KG1 (cell line): ENCODE measurements at regions not wholly inside any gene's neighbourhood (a gene's known extent, or its start where the extent isn't known, plus 50 kb on each side); places are given as distances from the start of the nearest gene placed in this dataset.
"Not testable (repeated sequence)": the region's sequence is repeated elsewhere in the genome, so short reads cannot be mapped to it uniquely, and the experiment has no call there.

Experiments
- DNase-seq: peaks from one replicate; lab custom pipeline; 2025; lab: John Stamatoyannopoulos, UW

DNA sequence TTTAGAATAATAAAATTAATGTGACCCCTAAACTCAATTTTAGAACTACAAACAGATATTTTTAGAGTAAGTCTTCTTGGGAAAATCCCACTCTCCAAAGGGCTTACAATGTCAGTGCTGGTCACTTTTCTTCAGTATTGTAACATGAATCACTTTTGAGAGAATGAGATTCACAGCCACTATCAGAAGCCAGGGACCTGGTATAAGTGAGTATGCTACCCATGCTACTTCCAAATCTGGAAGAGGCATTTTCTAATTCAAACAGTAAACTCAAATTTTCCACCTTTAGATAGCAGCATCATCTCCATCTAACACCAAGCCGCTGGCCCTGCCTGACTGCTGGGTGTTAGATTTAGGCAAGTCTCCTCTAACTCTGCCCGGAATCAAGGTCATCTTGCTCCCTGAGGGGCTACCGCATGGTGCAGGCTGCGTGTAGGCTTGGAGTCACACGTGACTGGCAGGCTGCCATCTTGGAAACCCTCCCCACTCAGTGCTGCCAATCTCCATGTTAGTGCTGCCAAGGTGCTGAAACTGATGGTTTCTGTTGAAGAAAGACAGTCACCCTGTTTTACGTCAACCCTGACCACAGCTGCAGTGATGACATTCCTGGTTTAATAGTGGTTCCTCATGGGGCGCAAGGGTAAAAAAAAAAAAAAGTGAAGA lies 882.9 kb upstream of the B3GALT2 start:
- no peak for DNase-seq

DNA sequence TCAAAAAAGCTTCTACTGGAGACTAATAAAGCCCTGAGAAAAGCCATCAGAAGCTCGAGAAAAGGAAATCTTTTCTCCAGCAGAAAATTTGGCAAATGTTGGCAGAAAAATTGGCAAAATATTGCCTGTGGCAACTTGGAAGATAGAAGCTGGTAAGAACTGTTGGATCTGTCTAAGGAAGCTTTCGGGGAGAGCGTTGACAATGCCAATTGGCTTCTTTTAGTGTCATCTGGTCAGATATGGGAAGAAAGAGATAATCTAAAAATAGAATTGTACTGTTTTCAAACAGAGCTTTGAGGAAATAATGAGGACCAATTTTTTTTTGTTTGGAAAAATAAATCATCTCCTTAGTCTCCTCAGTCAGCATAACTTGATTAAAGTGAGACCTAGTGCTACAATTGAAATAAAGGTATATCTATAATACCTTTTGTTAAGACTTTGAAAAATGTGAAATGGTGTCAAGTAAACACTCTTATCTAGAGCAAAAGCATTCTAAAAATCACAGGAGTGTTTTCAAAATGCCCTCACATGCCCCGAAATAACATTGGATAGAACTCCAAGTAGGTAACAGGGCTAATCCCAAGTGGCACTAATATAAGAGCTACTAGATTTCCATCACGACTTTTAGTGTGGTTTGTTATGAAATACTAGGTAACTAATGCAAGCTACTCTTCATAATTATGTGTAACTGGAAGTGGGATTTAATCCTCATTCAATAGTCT lies 882.2 kb upstream of the B3GALT2 start:
- DNase-seq: no peak

GRCh38 chr1:194067772-194068171 lies 881.4 kb upstream of the B3GALT2 start:
- no peak for DNase-seq

DNA sequence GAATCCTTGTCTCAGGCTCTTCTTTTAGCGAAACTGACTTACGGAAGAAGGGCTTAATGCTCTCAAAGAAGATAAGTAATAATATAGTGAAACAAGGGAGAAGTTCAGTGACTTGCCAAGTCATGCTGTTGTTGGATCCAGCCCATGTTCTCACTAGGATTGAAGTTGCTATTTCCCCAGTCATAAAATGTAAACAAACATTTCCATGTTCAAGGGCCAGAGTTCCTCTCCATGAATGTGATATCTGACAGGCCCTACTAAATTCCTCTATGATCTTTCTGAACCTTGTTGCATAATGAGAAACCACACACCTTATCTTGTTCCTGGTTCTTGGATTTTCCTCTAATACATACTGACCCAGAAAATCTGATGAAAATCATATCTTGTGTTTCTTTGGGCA lies 876.5 kb upstream of the B3GALT2 start:
- DNase-seq: no peak

GRCh38 chr1:194062526-194062925 lies 876.1 kb upstream of the B3GALT2 start:
- no peak for DNase-seq

DNA sequence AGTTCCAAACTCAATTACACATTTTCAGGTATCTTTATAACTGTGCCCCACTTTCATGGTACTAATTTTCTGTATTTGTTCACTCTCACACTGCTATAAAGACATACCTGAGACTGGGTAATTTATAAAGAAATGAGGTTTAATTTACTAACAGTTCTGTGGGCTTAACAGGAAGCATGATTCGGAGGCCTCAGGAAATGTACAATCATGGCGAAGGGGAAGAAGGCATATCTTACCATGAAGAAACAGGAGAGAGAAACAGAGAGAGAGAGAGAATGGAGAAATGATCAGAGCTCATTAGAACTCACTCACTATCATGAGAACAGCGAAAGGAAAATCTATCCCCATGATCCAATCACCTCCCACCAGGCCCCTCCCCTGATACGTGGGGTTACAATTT lies 874.1 kb upstream of the B3GALT2 start:
- DNase-seq: no peak

DNA sequence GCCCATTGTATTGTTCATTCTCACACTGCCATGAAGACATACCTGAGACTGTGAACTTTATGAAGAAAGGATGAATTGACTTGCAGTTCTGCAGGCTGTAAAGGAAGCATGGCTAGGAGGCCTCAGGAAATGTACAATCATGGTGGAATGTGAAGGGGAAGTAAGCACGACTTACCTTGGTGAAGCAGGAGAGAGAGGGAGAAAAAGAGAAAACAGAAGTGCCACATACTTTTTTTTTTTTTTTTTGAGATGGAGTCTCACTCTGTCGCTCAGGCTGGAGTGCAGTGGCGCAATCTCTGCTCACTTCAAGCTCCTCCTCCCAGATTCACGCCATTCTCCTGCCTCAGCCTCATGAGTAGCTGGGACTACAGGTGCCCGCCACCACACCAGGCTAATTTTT lies 871.9 kb upstream of the B3GALT2 start:
- DNase-seq: not testable (repeated sequence)

GRCh38 chr1:194056169-194056568 lies 869.8 kb upstream of the B3GALT2 start:
- peak; percentile 36 for DNase-seq

DNA sequence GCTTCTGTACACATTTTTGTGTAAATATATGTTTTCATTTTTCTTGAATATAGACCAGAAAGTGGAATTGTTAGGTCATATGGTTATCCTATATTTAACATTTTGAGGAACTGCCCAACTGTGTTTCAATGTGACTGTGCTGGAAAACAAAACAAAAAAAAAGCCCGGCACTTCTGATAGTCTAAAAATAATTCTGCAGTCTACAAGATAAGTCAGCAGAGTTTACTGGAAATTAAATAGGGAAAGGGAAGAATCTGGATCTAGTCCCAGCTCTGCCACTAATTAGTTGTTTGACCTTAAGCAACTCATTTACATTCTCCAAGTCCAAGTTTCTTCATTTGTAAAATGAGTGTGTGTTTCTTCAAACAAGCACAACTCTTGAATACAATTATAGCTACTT lies 869.1 kb upstream of the B3GALT2 start:
- no peak for DNase-seq

DNA sequence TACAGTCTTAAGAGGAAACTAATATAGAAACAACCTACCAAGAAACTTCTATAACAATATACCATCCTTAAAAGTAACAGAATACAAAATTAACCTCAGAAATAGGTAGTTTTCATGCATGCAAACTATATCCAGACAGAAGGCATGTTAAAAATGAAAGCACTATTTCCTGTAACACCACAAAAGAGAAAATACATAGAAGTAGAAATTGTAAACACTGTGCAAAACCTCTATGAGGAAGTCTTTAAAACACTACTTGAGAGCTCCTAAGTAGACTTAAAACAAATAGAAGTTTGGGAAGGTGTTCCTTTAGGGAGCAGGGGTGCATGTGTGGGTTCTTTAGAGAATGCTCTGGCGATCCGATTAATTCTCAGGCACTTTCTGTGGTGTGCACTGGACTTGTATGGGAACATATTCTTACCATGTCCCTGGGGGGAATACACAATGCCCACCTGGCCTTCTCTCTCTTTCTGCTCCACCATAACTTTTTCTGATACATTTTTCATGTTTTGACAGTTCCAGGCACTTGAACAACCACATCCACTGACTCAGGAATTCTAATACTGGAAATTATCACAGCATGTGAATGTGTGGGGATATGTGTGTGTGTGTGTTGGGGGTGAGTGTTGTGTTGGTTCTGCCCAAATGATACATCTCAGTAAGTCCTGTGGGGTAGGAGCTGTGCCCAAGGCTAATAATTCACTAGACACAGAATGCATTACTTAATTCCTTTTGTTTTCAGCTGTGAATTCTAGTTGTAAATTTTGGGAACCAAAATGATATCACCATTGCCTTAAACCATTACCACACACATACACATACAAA lies 866.3 kb upstream of the B3GALT2 start:
- DNase-seq: peak; percentile 23

- no peak for DNase-seq
These were observed 861.5 kb upstream of the B3GALT2 start for GRCh38 chr1:194047921-194048320.

DNA sequence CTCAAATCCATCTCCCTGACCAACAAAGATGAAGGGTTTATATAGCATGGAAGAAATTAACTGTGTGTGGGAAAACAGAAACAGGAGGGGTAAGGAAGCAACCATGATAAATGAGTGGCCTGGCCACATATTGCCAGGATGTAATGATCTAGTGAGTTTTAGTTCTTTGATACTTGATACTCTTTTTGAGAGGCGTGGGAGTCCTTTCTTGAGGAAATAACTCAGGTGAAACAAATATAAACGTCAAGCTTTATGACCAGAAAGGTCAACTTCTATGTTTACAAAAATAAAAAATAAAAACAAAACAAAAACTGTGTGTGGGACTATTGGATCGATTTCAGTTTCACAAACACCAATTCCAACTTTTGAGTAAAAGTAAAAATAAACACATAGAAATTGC lies 860.8 kb upstream of the B3GALT2 start:
- DNase-seq: no peak

DNA sequence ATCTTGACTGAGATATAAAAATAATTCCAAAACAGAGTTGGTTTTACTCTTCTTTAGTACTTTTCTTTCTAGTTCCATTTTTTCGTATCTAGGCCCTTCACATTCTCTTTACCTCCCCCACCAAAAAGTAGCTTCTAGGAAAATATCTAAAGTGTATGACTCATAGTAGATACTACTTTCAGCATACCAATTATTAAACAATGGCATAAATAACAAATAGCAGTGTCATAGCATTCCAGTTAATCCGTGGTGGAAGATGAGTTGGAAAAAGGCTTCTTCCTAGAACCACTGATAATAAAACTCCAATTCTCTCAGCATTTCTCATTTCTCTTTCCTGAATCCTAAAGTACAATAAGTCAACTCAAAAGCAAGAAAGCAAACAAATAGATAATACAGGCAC lies 859.0 kb upstream of the B3GALT2 start:
- DNase-seq: no peak

DNA sequence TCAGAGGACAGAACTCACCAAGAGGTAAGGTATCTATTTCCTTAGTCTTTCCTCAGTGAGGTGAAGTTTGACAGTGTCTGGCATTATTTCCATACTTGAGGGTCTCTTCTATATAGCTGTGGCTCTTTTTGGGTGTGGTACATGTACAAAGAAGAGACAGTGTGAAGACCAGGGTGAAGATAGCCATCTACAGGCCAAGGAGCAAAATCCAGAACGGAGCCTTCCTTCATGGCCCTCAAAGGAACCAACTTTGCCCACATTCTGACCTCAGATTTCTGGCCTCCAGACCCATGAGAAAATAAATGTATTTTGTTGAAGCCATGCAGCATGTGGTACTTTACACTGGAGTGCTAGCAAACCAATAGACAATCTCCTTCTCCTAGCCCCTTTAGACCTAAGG lies 858.5 kb upstream of the B3GALT2 start:
- DNase-seq: no peak

DNA sequence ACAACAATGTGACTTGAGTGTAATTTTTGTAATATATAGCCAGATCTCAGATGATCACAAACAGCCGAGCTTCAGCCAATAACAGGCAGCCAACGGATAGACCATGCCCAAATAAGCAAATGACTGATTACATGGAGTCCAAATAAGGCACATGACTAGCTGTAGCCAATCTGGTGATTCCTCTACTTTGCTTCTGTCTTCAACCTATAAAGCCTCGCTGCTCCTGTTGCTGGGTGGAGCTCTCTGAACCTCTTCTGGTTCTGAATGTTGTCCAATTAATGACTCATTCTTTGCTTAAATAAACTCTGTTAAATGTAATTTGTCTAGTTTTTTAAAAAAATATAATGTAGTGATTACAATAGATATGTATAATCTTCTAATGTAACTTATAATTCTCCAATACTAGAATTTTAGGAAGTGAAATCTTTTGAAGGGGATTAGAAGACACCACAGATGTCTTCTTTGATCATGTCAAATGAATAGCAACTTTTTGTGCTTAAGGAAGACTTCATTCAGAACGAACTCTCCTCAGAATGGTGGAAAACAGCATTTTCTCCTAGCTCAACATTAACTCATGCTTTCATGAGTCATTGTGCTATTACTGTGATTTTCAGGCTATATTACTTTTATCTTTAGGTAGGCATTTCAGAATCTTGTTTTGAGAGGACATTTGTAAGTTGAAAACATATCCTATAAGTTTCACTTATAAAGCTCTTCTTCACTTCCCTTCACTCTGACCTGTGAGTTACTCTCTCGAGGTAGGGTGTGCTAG lies 857.8 kb upstream of the B3GALT2 start:
- DNase-seq: no peak

- DNase-seq: no peak
These were observed 856.3 kb upstream of the B3GALT2 start for GRCh38 chr1:194042736-194043135.

GRCh38 chr1:194040496-194040895 lies 854.1 kb upstream of the B3GALT2 start:
- DNase-seq: no peak

GRCh38 chr1:194039578-194039977 lies 853.2 kb upstream of the B3GALT2 start:
- DNase-seq: no peak

- DNase-seq: no peak
These were observed 847.2 kb upstream of the B3GALT2 start for GRCh38 chr1:194033646-194034045.

GRCh38 chr1:194028002-194028401 lies 841.6 kb upstream of the B3GALT2 start:
- DNase-seq: no peak

DNA sequence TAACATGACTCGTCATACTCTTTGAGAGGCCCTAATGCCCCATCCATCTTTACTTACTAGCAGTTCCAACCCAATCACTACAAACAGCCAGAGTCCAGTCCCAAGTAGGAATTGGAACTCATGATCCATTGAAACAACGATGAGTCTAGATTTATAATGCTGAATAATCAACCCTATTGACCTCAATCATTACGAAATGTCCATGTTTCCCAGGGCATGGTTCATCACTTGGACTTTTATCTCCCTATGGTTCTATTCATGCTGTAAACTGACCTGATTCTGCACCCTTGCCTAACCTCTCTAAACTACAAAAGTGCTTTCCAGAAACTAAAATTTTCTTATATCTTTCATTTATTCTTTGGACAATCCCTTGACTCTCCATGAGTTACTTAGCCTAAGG lies 840.0 kb upstream of the B3GALT2 start:
- DNase-seq: no peak

GRCh38 chr1:194024659-194025058 lies 838.2 kb upstream of the B3GALT2 start:
- no peak for DNase-seq
